ENCODE measurements at regions not wholly inside any gene's neighbourhood (a gene's known extent, or its start where the extent isn't known, plus 50 kb on each side); places are given as distances from the start of the nearest gene placed in this dataset.

- no peak overlapping the region for H3K27ac ChIP-seq (ENCODE audit: low read length)
- H2AFZ ChIP-seq (ENCODE audit: low read depth, low read length), result no peak overlapping the region
- no peaks in the 10 kb centered on the region for H3K36me3 ChIP-seq (replicated peaks; ENCODE audit: low read depth, low read length)
- no peak for TF ChIP-seq EZH2phosphoT487 (IDR thresholded peaks at IDR 0.05; ENCODE audit: low read depth)
- TF ChIP-seq, protein P1, sequence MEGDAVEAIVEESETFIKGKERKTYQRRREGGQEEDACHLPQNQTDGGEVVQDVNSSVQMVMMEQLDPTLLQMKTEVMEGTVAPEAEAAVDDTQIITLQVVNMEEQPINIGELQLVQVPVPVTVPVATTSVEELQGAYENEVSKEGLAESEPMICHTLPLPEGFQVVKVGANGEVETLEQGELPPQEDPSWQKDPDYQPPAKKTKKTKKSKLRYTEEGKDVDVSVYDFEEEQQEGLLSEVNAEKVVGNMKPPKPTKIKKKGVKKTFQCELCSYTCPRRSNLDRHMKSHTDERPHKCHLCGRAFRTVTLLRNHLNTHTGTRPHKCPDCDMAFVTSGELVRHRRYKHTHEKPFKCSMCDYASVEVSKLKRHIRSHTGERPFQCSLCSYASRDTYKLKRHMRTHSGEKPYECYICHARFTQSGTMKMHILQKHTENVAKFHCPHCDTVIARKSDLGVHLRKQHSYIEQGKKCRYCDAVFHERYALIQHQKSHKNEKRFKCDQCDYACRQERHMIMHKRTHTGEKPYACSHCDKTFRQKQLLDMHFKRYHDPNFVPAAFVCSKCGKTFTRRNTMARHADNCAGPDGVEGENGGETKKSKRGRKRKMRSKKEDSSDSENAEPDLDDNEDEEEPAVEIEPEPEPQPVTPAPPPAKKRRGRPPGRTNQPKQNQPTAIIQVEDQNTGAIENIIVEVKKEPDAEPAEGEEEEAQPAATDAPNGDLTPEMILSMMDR (IDR thresholded peaks at IDR 0.05; ENCODE audit: low read depth, low read length), result no peak
- no peaks in the 10 kb centered on the region for H4K20me1 ChIP-seq (ENCODE audit: insufficient read depth, low read length)
- H3K79me2 ChIP-seq (ENCODE audit: low read length), result no peaks in the 10 kb centered on the region
- no peak overlapping the region for H3K9ac ChIP-seq (ENCODE audit: low read length)
- H3K4me1 ChIP-seq (ENCODE audit: low read length), result no peaks in the 10 kb centered on the region
- H3K4me3 ChIP-seq (ENCODE audit: low read length), result no peak overlapping the region
- H3K27me3 ChIP-seq (ENCODE audit: low read depth, low read length), result no peaks in the 10 kb centered on the region
- no peaks in the 10 kb centered on the region for H3K9me3 ChIP-seq (ENCODE audit: insufficient read depth, low read length)
- no peak overlapping the region for H3K4me2 ChIP-seq (ENCODE audit: low read length)
These were observed 320.6 kb downstream of the MID1IP1 start for GRCh38 chrX:39121903-39122302.

GRCh38 chrX:39125834-39126233 lies 324.6 kb downstream of the MID1IP1 start:
- H3K79me2 ChIP-seq (ENCODE audit: low read length), result no peaks in the 10 kb centered on the region
- no peak overlapping the region for H2AFZ ChIP-seq (ENCODE audit: low read depth, low read length)
- no peaks in the 10 kb centered on the region for H3K4me1 ChIP-seq (ENCODE audit: low read length)
- H3K27ac ChIP-seq (ENCODE audit: low read length), result no peak overlapping the region
- no peak overlapping the region for H3K4me2 ChIP-seq (ENCODE audit: low read length)
- H3K9me3 ChIP-seq (ENCODE audit: insufficient read depth, low read length), result no peaks in the 10 kb centered on the region
- no peak overlapping the region for H3K4me3 ChIP-seq (ENCODE audit: low read length)
- H3K9ac ChIP-seq (ENCODE audit: low read length), result no peak overlapping the region
- TF ChIP-seq, protein P1 (IDR thresholded peaks at IDR 0.05; ENCODE audit: low read depth, low read length), result no peak
- TF ChIP-seq EZH2phosphoT487 (IDR thresholded peaks at IDR 0.05; ENCODE audit: low read depth), result no peak
- H4K20me1 ChIP-seq (ENCODE audit: insufficient read depth, low read length), result no peaks in the 10 kb centered on the region
- no peaks in the 10 kb centered on the region for H3K27me3 ChIP-seq (ENCODE audit: low read depth, low read length)
- no peaks in the 10 kb centered on the region for H3K36me3 ChIP-seq (replicated peaks; ENCODE audit: low read depth, low read length)

- no peaks in the 10 kb centered on the region for H3K27me3 ChIP-seq (ENCODE audit: low read depth, low read length)
- no peak overlapping the region for H3K9ac ChIP-seq (ENCODE audit: low read length)
- no peaks in the 10 kb centered on the region for H4K20me1 ChIP-seq (ENCODE audit: insufficient read depth, low read length)
- no peaks in the 10 kb centered on the region for H3K79me2 ChIP-seq (ENCODE audit: low read length)
- no peak overlapping the region; the same call in 1 of the 2 replicates for H3K4me2 ChIP-seq (ENCODE audit: low read length)
- H3K27ac ChIP-seq (ENCODE audit: low read length), result no peak overlapping the region
- no peak overlapping the region for H2AFZ ChIP-seq (ENCODE audit: low read depth, low read length)
- H3K4me1 ChIP-seq (ENCODE audit: low read length), result peaks cover 22% of the 10 kb centered on the region
- H3K9me3 ChIP-seq (ENCODE audit: insufficient read depth, low read length), result no peaks in the 10 kb centered on the region
- no peak overlapping the region for H3K4me3 ChIP-seq (ENCODE audit: low read length)
- H3K36me3 ChIP-seq (replicated peaks; ENCODE audit: low read depth, low read length), result no peaks in the 10 kb centered on the region
- no peak for TF ChIP-seq EZH2phosphoT487 (IDR thresholded peaks at IDR 0.05; ENCODE audit: low read depth)
- TF ChIP-seq, protein P1 (IDR thresholded peaks at IDR 0.05; ENCODE audit: low read depth, low read length), result peak; percentile 69
These were observed 332.7 kb downstream of the MID1IP1 start for GRCh38 chrX:39133971-39134370.

DNA sequence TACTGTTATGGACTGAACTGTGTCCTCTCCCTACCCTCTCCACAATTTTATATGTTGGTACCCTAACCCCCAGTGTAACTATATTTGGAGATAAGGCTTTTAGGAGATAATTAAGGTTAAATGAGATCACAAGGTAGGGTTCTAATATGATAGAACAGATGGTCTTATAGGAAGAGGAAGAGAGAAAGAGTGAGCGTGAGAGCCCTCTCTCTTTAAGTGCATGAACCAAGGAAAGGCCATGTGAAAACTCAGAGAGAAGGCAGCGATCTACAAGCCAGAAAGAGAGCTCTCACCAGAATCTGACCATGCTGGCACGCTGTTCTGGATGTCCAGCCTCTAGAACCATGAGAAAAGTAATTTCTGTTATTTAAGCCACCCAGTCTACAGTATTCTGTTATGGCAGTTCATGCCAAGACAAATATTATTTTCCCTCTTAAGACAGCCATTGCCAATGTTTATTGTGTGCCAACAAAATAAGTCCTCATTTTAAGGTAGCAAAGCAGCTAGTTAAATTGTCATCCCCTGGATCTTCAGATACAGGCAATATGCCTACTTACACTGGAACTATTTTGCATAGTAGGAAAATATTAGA lies 336.2 kb downstream of the MID1IP1 start:
- no peak overlapping the region for H3K9ac ChIP-seq (ENCODE audit: low read length)
- H3K27me3 ChIP-seq (ENCODE audit: low read depth, low read length), result peaks cover 2% of the 10 kb centered on the region; the same call in 1 of the 2 replicates
- H3K4me1 ChIP-seq (ENCODE audit: low read length), result peaks cover 22% of the 10 kb centered on the region
- no peak overlapping the region for H3K4me3 ChIP-seq (ENCODE audit: low read length)
- no peaks in the 10 kb centered on the region for H3K36me3 ChIP-seq (replicated peaks; ENCODE audit: low read depth, low read length)
- H3K27ac ChIP-seq (ENCODE audit: low read length), result no peak overlapping the region
- no peaks in the 10 kb centered on the region for H3K9me3 ChIP-seq (ENCODE audit: insufficient read depth, low read length)
- no peaks in the 10 kb centered on the region for H4K20me1 ChIP-seq (ENCODE audit: insufficient read depth, low read length)
- H3K79me2 ChIP-seq (ENCODE audit: low read length), result no peaks in the 10 kb centered on the region
- no peak overlapping the region for H3K4me2 ChIP-seq (ENCODE audit: low read length)
- no peak overlapping the region for H2AFZ ChIP-seq (ENCODE audit: low read depth, low read length)
- TF ChIP-seq, protein P1 (IDR thresholded peaks at IDR 0.05; ENCODE audit: low read depth, low read length), result no peak
- TF ChIP-seq EZH2phosphoT487 (IDR thresholded peaks at IDR 0.05; ENCODE audit: low read depth), result no peak

Measured in OCI-LY3 (cell line).